ENCODE measurements at regions not wholly inside any gene's neighbourhood (a gene's known extent, or its start where the extent isn't known, plus 50 kb on each side); places are given as distances from the start of the nearest gene placed in this dataset.

- TF ChIP-seq RAD21 (IDR thresholded peaks at IDR 0.05; ENCODE audit: low read depth), result no peak
- TF ChIP-seq EP300 (IDR thresholded peaks at IDR 0.05; ENCODE audit: borderline replicate concordance), result no peak
- no peak for TF ChIP-seq ZBTB7A (IDR thresholded peaks at IDR 0.05; ENCODE audit: low read depth)
- TF ChIP-seq MAX (IDR thresholded peaks at IDR 0.05), result no peak
- TF ChIP-seq EGR1 (IDR thresholded peaks at IDR 0.05), result no peak
- TF ChIP-seq CREB1 (IDR thresholded peaks at IDR 0.05; ENCODE audit: low read depth), result no peak
- no peak for TF ChIP-seq TAF1 (IDR thresholded peaks at IDR 0.05; ENCODE audit: low read depth)
- no peak for TF ChIP-seq YY1 (IDR thresholded peaks at IDR 0.05; ENCODE audit: low read depth)
- TF ChIP-seq TEAD4 (IDR thresholded peaks at IDR 0.05), result no peak
- no peak for TF ChIP-seq CEBPB (IDR thresholded peaks at IDR 0.05)
These were observed 104.0 kb upstream of the ARHGAP28 start for GRCh38 chr18:6625481-6625880.

Measured in Ishikawa (cell line).